ENCODE measurements at regions not wholly inside any gene's neighbourhood (a gene's known extent, or its start where the extent isn't known, plus 50 kb on each side); places are given as distances from the start of the nearest gene placed in this dataset.
A peak's percentile ranks its signal among the peaks of the same experiment; 100 is the strongest.

DNA sequence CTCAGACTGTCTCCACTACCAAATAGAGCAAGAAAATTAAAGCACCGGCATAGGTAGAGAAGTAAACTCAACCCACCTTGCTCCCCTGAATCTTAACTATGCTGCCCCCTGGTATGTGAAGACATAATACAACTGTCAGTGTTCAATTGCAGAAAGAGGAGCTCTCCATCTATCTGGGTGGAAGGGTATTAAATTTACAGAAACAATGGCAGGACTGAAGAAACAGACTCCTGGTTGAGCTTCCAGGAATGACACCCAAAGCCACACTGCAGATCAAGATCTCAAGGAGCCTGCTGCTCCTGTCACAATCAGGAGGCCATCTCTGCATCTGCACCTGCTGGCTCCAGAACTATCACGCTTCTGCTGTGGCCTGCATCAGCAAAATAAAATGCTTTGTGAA is 132.1 kb upstream of the BMAL1 start (continued):
- TF ChIP-seq CTBP2 (IDR thresholded peaks at IDR 0.05; ENCODE audit: borderline replicate concordance, insufficient read depth, insufficient read length, low read length): no peak
- TF ChIP-seq SP2 (IDR thresholded peaks at IDR 0.05; ENCODE audit: low read length): no peak
- no peak for TF ChIP-seq CBX5 (IDR thresholded peaks at IDR 0.05; ENCODE audit: low read depth, low read length)
- no peak for TF ChIP-seq CHD1 (IDR thresholded peaks at IDR 0.05; ENCODE audit: low read depth, low read length)
- no peak for TF ChIP-seq RXRA (IDR thresholded peaks at IDR 0.05; ENCODE audit: insufficient read depth, low read depth, low read length)
- TF ChIP-seq TAF1 (IDR thresholded peaks at IDR 0.05; ENCODE audit: low read depth, low read length): no peak
- TF ChIP-seq ZNF274 (IDR thresholded peaks at IDR 0.05; ENCODE audit: borderline replicate concordance, extremely low read depth, low read length): no peak
- TF ChIP-seq HDAC2 (IDR thresholded peaks at IDR 0.05; ENCODE audit: borderline replicate concordance in 1 of 2, low read depth in 2 of 2, low read length in 2 of 2): no peak
- no peak for TF ChIP-seq SP4 (IDR thresholded peaks at IDR 0.05; ENCODE audit: low read length)
- TF ChIP-seq TCF12 (IDR thresholded peaks at IDR 0.05; ENCODE audit: low read depth, low read length): no peak
- TF ChIP-seq CHD7 (IDR thresholded peaks at IDR 0.05; ENCODE audit: insufficient replicate concordance, low read length): no peak
- 0 out of 2 replicates have a peak, but pooled peaks have one; percentile 23 for TF ChIP-seq TEAD4 (IDR thresholded peaks at IDR 0.05; ENCODE audit: low read depth, low read length)
